OCI-LY3 (cell line): ENCODE measurements at regions not wholly inside any gene's neighbourhood (a gene's known extent, or its start where the extent isn't known, plus 50 kb on each side); places are given as distances from the start of the nearest gene placed in this dataset.

ENCODE experiments used
- EZH2phosphoT487 ChIP-seq: fragments of 200-600 bp; shearing (Covaris generic); IDR thresholded peaks from 2 replicates; pipeline ENCODE4 v1.6.1; 2018; ENCODE audit warnings: antibody characterized with exemption, mixed run types, low read depth
- TF ChIP-seq, protein P1 (sequence below): fragments of 200-600, 300-600 bp; sonication (generic); IDR thresholded peaks from 2 replicates; pipeline ENCODE4 v1.5.1; 2014; ENCODE audit warnings: antibody characterized with exemption, low read length, low read depth

DNA sequence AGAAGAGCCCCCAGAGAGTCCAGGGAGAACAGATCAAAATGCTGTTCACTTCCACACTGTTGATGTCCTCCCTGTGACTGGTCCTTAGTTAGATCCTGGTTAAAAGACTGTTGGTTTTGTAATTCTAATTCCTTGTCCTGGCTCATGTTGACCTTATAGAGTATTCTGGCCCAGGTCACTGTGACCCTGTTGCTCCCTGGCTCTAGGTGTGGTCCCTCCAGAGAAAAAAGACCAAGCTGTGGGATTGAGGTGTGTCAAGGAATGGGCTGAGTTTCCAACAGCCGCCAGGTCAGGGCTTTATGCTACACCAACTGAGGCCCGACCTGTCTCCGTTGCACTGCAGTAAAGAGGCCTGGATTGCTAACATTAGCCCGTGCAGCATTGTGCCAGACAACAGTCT is 241.0 kb upstream of the MSX2 start:
- TF ChIP-seq, protein P1, sequence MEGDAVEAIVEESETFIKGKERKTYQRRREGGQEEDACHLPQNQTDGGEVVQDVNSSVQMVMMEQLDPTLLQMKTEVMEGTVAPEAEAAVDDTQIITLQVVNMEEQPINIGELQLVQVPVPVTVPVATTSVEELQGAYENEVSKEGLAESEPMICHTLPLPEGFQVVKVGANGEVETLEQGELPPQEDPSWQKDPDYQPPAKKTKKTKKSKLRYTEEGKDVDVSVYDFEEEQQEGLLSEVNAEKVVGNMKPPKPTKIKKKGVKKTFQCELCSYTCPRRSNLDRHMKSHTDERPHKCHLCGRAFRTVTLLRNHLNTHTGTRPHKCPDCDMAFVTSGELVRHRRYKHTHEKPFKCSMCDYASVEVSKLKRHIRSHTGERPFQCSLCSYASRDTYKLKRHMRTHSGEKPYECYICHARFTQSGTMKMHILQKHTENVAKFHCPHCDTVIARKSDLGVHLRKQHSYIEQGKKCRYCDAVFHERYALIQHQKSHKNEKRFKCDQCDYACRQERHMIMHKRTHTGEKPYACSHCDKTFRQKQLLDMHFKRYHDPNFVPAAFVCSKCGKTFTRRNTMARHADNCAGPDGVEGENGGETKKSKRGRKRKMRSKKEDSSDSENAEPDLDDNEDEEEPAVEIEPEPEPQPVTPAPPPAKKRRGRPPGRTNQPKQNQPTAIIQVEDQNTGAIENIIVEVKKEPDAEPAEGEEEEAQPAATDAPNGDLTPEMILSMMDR = no peak
- TF ChIP-seq EZH2phosphoT487 = no peak
